ENCODE measurements at regions not wholly inside any gene's neighbourhood (a gene's known extent, or its start where the extent isn't known, plus 50 kb on each side); places are given as distances from the start of the nearest gene placed in this dataset.

- DNase-seq = no peak
These were observed 268.7 kb downstream of the LOXHD1 start for GRCh38 chr18:46388286-46388685.

DNA sequence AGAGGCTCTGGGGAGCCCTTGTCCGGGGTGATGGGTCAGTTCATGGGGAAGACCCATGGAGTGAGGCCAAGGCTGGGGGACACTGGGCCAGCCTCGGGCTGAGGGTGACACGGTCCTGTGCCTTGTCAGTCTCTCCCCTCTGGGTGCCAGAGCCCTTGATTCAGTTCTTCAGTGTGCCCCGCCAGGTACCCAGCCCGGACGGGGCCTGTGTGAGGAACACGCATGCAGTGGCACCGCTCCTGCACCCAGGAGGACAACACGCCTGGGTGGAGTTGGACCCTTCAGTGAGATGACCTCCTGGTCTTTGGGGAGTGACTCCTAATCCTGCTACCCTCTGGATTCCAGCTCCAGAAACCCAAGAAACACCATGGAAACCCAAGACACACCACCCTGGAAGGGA lies 264.4 kb downstream of the LOXHD1 start:
- DNase-seq = no peak

DNA sequence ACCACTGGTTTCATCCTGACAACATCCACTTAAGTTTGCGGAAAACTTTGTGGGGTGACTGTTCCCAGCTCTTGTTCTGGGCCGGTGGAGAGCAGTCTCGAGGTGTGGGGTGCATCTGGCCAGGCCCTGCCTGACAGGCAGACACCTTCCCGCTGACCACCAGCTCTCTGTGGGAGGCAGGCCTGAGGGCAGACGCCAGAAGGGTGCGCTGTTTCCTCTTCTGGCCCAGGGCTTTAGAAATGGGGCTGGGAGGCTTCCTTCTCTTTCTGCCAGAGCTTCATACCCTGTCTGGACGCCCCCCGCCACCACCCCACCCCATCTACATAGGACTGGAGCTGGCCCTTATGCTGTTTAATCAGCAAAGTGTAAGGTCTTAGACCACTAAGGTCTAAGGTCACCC lies 263.8 kb downstream of the LOXHD1 start:
- no peak for DNase-seq

DNA sequence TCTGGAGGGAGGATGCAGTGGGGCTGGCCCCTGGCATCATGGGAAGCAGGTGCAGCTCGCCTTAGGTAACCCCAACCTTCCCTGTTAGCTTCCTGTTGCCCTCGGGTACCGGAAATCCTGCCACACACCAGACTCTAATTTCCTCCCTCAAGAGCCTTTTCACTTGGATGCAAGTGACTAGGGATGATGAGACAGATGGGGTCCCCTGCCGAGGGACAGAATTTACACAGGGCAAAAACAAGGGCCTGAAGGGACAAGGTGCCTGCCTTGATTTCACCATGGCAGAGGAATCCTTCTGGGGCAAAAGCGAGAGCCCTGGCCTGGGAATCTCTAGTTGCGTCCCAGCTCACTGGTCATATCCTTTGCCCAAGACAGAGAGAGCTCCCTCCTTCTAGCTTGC lies 263.1 kb downstream of the LOXHD1 start:
- DNase-seq = no peak

- DNase-seq = no peak
These were observed 261.2 kb downstream of the LOXHD1 start for GRCh38 chr18:46395795-46396194.

DNA sequence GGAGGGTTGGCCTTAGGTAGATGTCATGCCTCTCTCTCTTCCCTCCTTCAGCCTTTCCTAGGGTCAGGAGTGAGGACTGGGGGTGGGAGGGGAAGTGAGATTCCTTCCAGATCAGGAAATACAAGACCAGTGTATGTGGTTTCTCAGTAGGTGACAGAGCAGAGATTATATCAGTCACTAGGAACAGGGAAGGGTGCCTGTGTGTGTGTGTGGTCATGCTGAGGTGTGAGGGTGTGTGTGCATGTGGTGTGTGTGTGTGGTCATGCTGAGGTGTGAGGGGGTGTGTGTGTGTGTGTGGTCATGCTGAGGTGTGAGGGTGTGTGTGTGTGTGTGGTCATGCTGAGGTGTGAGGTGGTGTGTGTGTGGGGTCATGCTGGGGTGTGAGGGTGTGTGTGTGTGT lies 259.8 kb downstream of the LOXHD1 start:
- no peak for DNase-seq

GRCh38 chr18:46398005-46398404 lies 259.0 kb downstream of the LOXHD1 start:
- DNase-seq = no peak

GRCh38 chr18:46398625-46399024 lies 258.4 kb downstream of the LOXHD1 start:
- DNase-seq = no peak

DNA sequence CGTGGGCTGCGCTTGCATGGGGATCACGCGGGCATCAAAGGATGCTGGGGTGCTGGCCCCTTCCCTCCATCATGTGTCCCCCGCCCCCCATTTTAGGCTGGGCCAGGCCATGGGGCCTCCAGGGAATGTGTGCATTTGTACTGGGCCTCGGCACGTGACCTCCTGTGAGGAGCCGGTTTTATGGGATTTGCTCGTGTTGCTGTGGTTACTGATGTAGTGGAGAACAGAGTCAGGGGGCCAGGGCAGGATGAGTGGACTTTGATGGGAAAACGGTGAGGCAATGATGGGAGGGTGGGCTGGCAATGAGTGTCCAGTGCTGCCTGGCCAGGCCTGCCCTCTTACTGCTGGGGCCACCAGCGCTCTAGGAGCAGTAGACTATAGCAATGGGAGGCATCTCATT lies 257.7 kb downstream of the LOXHD1 start:
- DNase-seq = no peak

DNA sequence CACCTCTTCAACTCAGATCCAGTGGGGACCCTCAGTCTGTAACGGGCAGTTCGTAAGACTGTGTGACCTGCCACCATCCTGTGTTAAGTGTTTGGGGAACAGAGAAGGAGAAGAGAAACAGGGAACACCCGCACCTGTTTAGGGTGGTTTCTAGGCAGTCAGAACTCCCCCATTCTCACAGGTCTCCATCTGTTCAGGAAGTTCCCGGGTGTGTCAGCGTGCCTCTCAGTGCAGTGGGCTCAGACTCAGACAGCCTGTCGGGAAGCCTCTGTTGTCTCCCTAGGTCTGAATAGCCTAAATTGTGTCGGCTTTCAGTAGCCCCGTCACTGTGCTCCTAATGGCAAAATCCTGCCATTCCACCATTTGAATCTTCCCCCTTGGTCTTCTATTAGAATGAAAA lies 256.6 kb downstream of the LOXHD1 start:
- no peak for DNase-seq

- peak; percentile 16 for DNase-seq
These were observed 255.4 kb downstream of the LOXHD1 start for GRCh38 chr18:46401486-46402070.

DNA sequence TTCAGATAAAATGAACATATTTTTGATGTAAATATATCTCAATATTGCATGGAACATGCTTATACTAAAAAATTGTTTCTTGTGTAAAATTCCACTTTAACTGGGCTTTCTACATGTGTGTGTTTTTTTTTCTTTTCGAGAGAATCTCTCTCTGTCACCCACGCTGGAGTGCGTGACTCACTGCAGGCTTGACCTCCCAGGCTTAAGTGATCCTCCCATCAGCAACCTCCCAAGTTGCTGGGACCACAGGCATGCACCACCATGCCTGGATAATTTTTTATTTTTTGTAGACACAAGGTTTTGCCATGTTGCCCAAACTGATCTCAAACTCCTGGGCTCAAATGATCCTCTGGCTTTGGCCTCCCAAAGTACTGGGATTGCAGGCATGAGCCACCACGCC lies 254.6 kb downstream of the LOXHD1 start:
- no peak for DNase-seq

DNA sequence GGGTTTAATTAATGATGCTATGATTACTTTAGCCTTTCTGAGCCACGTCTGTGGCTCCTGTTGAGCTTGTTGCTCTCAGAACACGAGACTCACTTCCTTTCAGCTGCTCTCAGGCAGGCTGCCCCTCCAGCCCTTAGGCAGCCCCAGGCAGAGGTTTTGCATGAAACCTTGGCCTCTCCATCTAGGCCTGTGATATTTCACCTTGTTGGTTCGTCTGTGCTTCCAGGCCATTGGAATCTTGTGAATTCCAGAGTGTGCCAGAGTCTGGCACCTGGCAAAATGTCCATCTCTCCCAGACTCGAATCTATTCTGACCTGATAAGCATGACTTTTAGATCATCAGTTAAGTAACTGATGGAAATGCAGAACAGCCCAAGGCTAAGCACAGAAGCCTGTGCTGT lies 254.1 kb downstream of the LOXHD1 start:
- no peak for DNase-seq

DNA sequence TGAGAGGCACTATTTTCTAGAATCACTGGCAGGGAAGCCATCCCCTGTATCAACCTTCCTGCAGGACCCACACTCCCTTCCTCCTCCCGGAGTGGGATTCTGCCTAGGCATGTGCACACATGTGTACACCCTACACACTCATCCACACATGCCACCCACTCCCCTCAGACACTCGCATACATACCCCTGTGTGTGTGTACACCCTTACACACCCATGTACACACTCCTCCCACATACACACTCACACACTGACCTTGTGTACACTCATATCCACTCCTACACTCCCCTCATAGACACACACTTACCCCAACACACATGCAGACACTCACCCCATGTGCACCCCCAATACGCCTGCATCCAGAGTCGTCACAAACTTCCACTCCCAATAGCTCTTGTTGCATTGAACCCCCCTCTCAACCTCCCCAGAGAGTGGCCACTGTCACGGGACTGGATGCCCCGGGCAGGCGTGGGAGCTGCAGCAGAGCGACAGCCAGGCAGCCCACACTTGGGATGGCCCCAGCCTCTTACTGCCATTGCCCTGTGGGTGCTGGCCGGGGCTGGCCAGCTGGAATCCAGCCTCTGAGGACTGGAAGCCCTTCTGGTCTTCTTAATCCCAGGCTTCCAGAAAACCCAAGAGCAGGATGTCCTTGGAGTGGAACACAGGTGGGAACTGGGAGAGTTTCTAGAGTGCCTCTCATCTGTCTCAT lies 251.0 kb downstream of the LOXHD1 start:
- no peak for DNase-seq

DNA sequence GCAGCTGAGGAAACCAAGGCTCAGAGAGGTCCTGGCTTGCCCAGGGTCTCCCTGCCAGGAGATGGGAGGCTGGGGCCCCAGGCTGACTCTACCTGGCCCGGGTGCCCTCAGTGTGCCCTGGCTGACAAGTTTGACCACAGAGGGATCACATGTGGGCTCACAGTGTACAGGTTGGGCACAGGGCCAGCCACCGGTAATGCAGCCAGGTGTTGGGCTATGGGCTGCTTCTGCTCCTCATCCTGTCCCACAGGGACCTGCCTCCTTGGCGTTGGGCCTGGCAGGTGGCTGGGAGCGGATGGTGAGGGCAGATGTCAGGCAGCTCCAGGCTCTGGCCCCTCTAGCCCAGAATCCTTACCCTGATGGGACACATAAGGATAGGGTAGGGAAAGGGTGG lies 250.5 kb downstream of the LOXHD1 start:
- no peak for DNase-seq

DNA sequence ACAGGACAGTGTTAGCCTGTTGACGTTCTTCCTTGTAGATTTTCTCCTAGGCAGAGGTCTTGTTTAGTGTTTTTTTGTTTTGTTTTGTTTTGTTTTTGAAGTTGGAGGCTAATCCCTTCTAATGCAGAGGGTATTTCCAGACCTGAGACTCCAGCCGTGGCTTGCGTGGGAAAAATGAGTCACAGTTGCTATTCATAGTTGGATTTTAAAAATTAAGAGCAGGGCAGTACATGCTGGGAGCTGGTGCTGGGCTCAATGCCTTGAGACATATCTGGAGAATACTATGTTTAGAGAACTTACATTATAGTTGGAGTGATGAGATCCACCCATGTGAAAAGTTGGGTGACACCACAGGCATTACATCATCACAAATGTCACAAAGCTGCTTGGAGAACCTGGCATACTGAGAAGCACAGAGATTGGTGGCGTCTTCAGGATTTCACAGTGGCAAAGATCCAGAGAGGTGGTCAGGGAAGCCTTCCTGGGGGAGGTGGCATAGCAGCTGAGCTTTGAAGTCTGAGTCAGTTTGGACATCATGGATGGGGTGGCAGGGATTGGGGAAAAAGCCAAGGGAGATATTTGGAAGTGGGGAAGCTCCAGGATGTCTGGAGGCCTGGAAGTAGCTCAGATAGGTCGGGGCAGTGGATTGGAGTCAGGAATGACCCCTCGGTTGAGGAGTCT lies 249.4 kb downstream of the LOXHD1 start:
- DNase-seq = no peak

- no peak for DNase-seq
These were observed 248.6 kb downstream of the LOXHD1 start for GRCh38 chr18:46408334-46408987.

DNA sequence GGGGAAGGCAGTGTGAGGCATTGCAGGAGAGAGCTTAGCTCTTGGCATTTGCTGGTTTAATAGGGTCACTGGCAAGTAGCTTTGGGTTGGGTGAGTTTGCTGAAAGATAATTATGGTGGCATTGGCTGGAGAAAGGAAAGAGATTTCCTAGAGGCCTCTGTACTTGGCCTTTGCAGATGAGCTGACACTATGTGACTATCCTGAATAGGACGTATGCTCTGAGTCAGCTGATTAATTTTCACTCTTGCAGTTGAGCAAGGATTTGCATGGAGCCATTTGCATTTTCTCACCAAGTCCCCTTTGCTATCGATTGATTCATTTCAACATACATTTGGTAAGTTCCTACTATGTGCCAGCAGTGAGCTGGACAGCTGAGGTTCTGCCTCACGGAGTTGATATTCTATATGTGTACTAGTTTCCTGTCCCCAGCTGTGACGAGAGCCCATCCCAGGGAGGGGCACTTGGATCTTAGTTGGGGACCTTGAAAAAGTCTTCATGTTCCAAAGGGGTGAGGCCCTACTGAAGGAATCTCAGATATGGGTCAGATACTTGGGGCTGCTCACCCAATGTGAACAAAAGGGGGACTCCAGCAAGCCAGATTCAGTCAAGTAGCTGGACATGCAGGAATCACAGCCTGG lies 245.7 kb downstream of the LOXHD1 start:
- DNase-seq = no peak

DNA sequence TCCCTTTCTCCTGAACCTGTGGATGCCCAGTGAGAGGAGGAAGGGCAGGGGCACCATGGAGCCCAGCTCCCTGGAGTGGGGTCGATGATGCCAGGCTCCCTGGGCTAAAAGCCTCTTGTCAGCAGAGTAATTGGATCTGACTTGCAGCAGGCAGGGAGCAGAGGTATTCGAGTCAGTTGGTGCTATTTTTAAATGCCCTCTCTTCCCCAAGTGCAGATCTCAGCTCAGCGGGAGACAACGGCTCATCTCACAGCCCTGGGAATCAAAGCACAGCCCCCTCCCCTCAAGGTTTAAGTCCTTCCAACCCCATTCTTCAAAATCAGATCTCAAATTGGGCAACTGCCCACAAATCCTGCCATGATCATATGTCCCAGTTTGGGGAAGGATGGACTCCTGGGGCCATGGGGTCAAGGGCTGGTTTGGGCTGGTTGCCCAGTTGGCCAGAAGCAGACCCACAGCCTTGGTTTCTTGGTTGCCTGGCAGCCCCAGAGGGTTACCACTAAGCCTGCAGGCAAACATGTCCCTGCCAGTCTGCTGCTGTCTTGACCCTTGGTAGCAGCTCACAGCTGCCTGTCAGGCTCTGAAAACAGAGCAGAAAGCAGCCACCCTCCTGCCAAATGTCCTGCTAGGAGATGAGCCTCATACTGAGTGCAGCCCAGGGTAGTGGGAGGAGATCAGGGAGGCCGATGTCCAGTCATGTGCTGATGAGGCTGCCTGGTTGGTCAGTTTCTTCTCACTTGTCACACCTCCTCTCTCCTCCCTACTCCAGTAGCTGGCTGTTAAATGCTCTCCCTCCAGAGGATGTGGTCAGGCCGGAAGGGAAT lies 244.9 kb downstream of the LOXHD1 start:
- DNase-seq = peak; percentile 71

DNA sequence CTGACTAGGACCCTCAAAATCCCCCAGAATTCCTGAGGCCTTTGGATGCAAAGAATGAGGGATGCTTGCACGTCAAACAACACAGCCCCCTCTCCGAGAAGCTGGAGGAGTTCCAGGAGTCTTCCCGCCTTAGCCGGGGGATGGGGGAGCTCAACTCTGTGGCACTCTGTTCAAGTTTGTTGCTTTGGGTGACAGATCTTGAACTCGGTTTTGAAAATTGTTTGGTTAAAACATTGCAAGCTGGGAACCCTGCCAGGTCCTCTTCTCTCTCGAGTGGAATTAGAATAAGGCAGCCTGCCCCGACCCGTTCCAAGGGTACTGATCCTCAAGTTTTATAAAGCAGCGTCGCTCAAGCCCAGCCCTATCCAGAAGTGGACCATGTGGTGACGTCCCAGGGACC lies 244.1 kb downstream of the LOXHD1 start:
- DNase-seq = no peak

GRCh38 chr18:46413684-46414083 lies 243.3 kb downstream of the LOXHD1 start:
- peak; percentile 22 for DNase-seq

GRCh38 chr18:46414863-46415262 lies 242.2 kb downstream of the LOXHD1 start:
- DNase-seq = no peak

Measured in NCI-H187 treated with DMSO at 0.1 percent for 48 hours (cell line).